ENCODE measurements at regions not wholly inside any gene's neighbourhood (a gene's known extent, or its start where the extent isn't known, plus 50 kb on each side); places are given as distances from the start of the nearest gene placed in this dataset.

- TF ChIP-seq CTCF (IDR thresholded peaks at IDR 0.05) (no peak), POLR2A (IDR thresholded peaks at IDR 0.05) (no peak)
Measured at GRCh38 chr19:28531979-28532378, 681.0 kb downstream of the UQCRFS1 start.
